ENCODE measurements at regions not wholly inside any gene's neighbourhood (a gene's known extent, or its start where the extent isn't known, plus 50 kb on each side); places are given as distances from the start of the nearest gene placed in this dataset.

- TF ChIP-seq CTCF (conservative IDR thresholded peaks at IDR 0.05 in 1 of 2, IDR thresholded peaks at IDR 0.05 in 1 of 2; ENCODE audit: extremely low read depth in 1 of 2, insufficient read depth in 1 of 2, low read depth in 1 of 2, low read length in 2 of 2) (no peak), EZH2 (IDR thresholded peaks at IDR 0.05; ENCODE audit: borderline replicate concordance, low read length) (no peak)
These were observed 764.3 kb downstream of the NOVA1 start for GRCh38 chr14:25833341-25834126.
